OCI-LY3 (cell line): ENCODE measurements at regions not wholly inside any gene's neighbourhood (a gene's known extent, or its start where the extent isn't known, plus 50 kb on each side); places are given as distances from the start of the nearest gene placed in this dataset.

ENCODE experiments used
- H2AFZ ChIP-seq: fragments of 200-600, 300-600 bp; shearing (Covaris generic); 2 replicates; pipeline ENCODE4 v1.6.0; 2014; ENCODE audit warnings: antibody characterized with exemption, low read depth, low read length
- H3K27ac ChIP-seq: fragments of 200-600, 300-600 bp; sonication (generic); 2 replicates; pipeline ENCODE4 v1.5.1; 2014; ENCODE audit warnings: mild to moderate bottlenecking, low read length, moderate library complexity, mixed read lengths
- H3K27me3 ChIP-seq: fragments of 200-600, 300-600 bp; sonication (generic); 2 replicates; pipeline ENCODE4 v1.6.1; 2014; ENCODE audit warnings: low read depth, low read length, mixed read lengths
- H3K36me3 ChIP-seq: fragments of 200-600, 300-600 bp; sonication (generic); replicated peaks from 2 replicates; pipeline ENCODE3; 2014; ENCODE audit warnings: low read depth, low read length, mixed read lengths
- H3K4me1 ChIP-seq: fragments of 300-600, 200-600 bp; sonication (generic); 2 replicates; pipeline ENCODE4 v1.6.1; 2014; ENCODE audit warnings: low read length, mixed read lengths
- H3K4me2 ChIP-seq: fragments of 200-600, 300-600 bp; sonication (generic); 2 replicates; pipeline ENCODE4 v1.6.1; 2014; ENCODE audit warnings: low read length, mixed read lengths
- H3K4me3 ChIP-seq: fragments of 300-600, 200-600 bp; sonication (generic); 2 replicates; pipeline ENCODE4 v1.5.1; 2014; ENCODE audit warnings: antibody characterized with exemption, mild to moderate bottlenecking, low read length, moderate library complexity
- H3K79me2 ChIP-seq: fragments of 300-600, 200-600 bp; shearing (Covaris generic); 2 replicates; pipeline ENCODE4 v1.6.1; 2014; ENCODE audit warnings: mild to moderate bottlenecking, low read length, mixed read lengths
- H3K9ac ChIP-seq: fragments of 300-600, 200-600 bp; shearing (Covaris generic); 2 replicates; pipeline ENCODE4 v1.6.0; 2014; ENCODE audit warnings: mild to moderate bottlenecking, low read length, moderate library complexity
- H3K9me3 ChIP-seq: fragments of 200-600, 300-600 bp; shearing (Covaris generic); 2 replicates; pipeline ENCODE4 v1.6.1; 2014; ENCODE audit warnings: low read length, mixed read lengths; ENCODE audit not compliant: insufficient read depth
- H4K20me1 ChIP-seq: fragments of 200-600, 300-600 bp; sonication (generic); 2 replicates; pipeline ENCODE4 v1.6.1; 2016; ENCODE audit warnings: low read length, mixed read lengths; ENCODE audit not compliant: insufficient read depth
- CTCF ChIP-seq: fragments of 200-600, 300-600 bp; sonication (generic); IDR thresholded peaks from 2 replicates; pipeline ENCODE4 v1.5.1; 2014; ENCODE audit warnings: antibody characterized with exemption, low read length, low read depth
- EZH2phosphoT487 ChIP-seq: fragments of 200-600 bp; shearing (Covaris generic); IDR thresholded peaks from 2 replicates; pipeline ENCODE4 v1.6.1; 2018; ENCODE audit warnings: antibody characterized with exemption, mixed run types, low read depth

GRCh38 chr7:16344927-16345326 is 76.4 kb downstream of the CRPPA start:
- Histone ChIP-seq H3K9me3 (no peaks in the 10 kb centered on the region), H3K9ac (no peak overlapping the region), H3K4me2 (no peak overlapping the region), H2AFZ (no peak overlapping the region), H3K27ac (no peak overlapping the region), H3K27me3 (no peaks in the 10 kb centered on the region), H3K79me2 (no peaks in the 10 kb centered on the region), H3K36me3 (no peaks in the 10 kb centered on the region), H3K4me3 (no peak overlapping the region), H4K20me1 (no peaks in the 10 kb centered on the region), H3K4me1 (no peaks in the 10 kb centered on the region)
- TF ChIP-seq CTCF: no peak
- no peak for TF ChIP-seq EZH2phosphoT487

GRCh38 chr7:16343612-16344011 is 77.7 kb downstream of the CRPPA start:
- H3K4me2 ChIP-seq: no peak overlapping the region
- H4K20me1 ChIP-seq: no peaks in the 10 kb centered on the region
- no peak overlapping the region for H3K9ac ChIP-seq
- H3K4me3 ChIP-seq: no peak overlapping the region
- H2AFZ ChIP-seq: no peak overlapping the region
- H3K79me2 ChIP-seq: no peaks in the 10 kb centered on the region
- H3K36me3 ChIP-seq: no peaks in the 10 kb centered on the region
- no peak overlapping the region for H3K27ac ChIP-seq
- no peaks in the 10 kb centered on the region for H3K9me3 ChIP-seq
- no peaks in the 10 kb centered on the region for H3K27me3 ChIP-seq
- TF ChIP-seq EZH2phosphoT487: no peak
- no peak for TF ChIP-seq CTCF
- H3K4me1 ChIP-seq: no peaks in the 10 kb centered on the region

GRCh38 chr7:16338065-16338464 is 83.3 kb downstream of the CRPPA start:
- no peaks in the 10 kb centered on the region for H3K9me3 ChIP-seq
- TF ChIP-seq EZH2phosphoT487: no peak
- no peak for TF ChIP-seq CTCF

GRCh38 chr7:16326106-16326505 is 95.2 kb downstream of the CRPPA start:
- Histone ChIP-seq H3K36me3 (no peaks in the 10 kb centered on the region), H2AFZ (no peak overlapping the region), H3K79me2 (no peaks in the 10 kb centered on the region), H3K9ac (no peak overlapping the region), H3K4me1 (peaks cover 4% of the 10 kb centered on the region), H3K4me3 (no peak overlapping the region), H4K20me1 (no peaks in the 10 kb centered on the region), H3K27me3 (no peaks in the 10 kb centered on the region), H3K27ac (no peak overlapping the region), H3K9me3 (no peaks in the 10 kb centered on the region), H3K4me2 (no peak overlapping the region)
- TF ChIP-seq EZH2phosphoT487 (no peak), CTCF (no peak)

More at GRCh38 chr7:16338065-16338464, 83.3 kb downstream of the CRPPA start:
- H4K20me1 ChIP-seq: no peaks in the 10 kb centered on the region
- H3K4me1 ChIP-seq: no peaks in the 10 kb centered on the region
- H3K9ac ChIP-seq: no peak overlapping the region
- no peak overlapping the region for H3K4me3 ChIP-seq
- no peak overlapping the region for H3K27ac ChIP-seq
- H3K4me2 ChIP-seq: no peak overlapping the region
- no peak overlapping the region for H2AFZ ChIP-seq
- H3K79me2 ChIP-seq: no peaks in the 10 kb centered on the region
- H3K27me3 ChIP-seq: no peaks in the 10 kb centered on the region
- no peaks in the 10 kb centered on the region for H3K36me3 ChIP-seq
